ENCODE measurements at regions not wholly inside any gene's neighbourhood (a gene's known extent, or its start where the extent isn't known, plus 50 kb on each side); places are given as distances from the start of the nearest gene placed in this dataset.
"Not testable (repeated sequence)": the region's sequence is repeated elsewhere in the genome, so short reads cannot be mapped to it uniquely, and the experiment has no call there.

- H3K27me3 ChIP-seq (ENCODE audit: control insufficient read depth, insufficient read depth, low read length); H3K4me3 ChIP-seq (ENCODE audit: low read length); H3K4me1 ChIP-seq (ENCODE audit: control insufficient read depth, low read depth, low read length); H3K9ac ChIP-seq (ENCODE audit: low read length); H3K36me3 ChIP-seq (ENCODE audit: control insufficient read depth, low read depth, low read length); H3K27ac ChIP-seq (ENCODE audit: low read length): not testable (repeated sequence)
- H3K9me3 ChIP-seq (ENCODE audit: control insufficient read depth, low read depth, low read length) = peaks cover 25% of the 10 kb centered on the region
Measured at GRCh38 chrX:35221391-35221790, 278.8 kb downstream of the FAM47B start.

GRCh38 chrX:35244088-35244741 lies 301.6 kb downstream of the FAM47B start:
- H3K9me3 ChIP-seq (ENCODE audit: control insufficient read depth, low read depth, low read length) = peaks cover 3% of the 10 kb centered on the region
- H3K9ac ChIP-seq (ENCODE audit: low read length) = no peak overlapping the region

GRCh38 chrX:35244796-35245508 lies 302.4 kb downstream of the FAM47B start:
- no peak overlapping the region for H3K27ac ChIP-seq (ENCODE audit: low read length)
- peaks cover 3% of the 10 kb centered on the region for H3K9me3 ChIP-seq (ENCODE audit: control insufficient read depth, low read depth, low read length)
- H3K4me3 ChIP-seq (ENCODE audit: low read length) = no peak overlapping the region
- H3K27me3 ChIP-seq (ENCODE audit: control insufficient read depth, insufficient read depth, low read length) = no peaks in the 10 kb centered on the region
- no peaks in the 10 kb centered on the region for H3K4me1 ChIP-seq (ENCODE audit: control insufficient read depth, low read depth, low read length)
- H3K36me3 ChIP-seq (ENCODE audit: control insufficient read depth, low read depth, low read length) = no peaks in the 10 kb centered on the region
- H3K9ac ChIP-seq (ENCODE audit: low read length) = no peak overlapping the region

More at GRCh38 chrX:35244088-35244741, 301.6 kb downstream of the FAM47B start:
- H3K27ac ChIP-seq (ENCODE audit: low read length) = no peak overlapping the region
- no peaks in the 10 kb centered on the region for H3K36me3 ChIP-seq (ENCODE audit: control insufficient read depth, low read depth, low read length)
- H3K27me3 ChIP-seq (ENCODE audit: control insufficient read depth, insufficient read depth, low read length) = no peaks in the 10 kb centered on the region
- H3K4me3 ChIP-seq (ENCODE audit: low read length) = no peak overlapping the region
- H3K4me1 ChIP-seq (ENCODE audit: control insufficient read depth, low read depth, low read length) = no peaks in the 10 kb centered on the region

- no peaks in the 10 kb centered on the region for H3K27me3 ChIP-seq (ENCODE audit: control insufficient read depth, insufficient read depth, low read length)
Measured at GRCh38 chrX:35251226-35251625, 308.6 kb downstream of the FAM47B start.

GRCh38 chrX:35276115-35276514 lies 333.5 kb downstream of the FAM47B start:
- Histone ChIP-seq H3K36me3 (ENCODE audit: control insufficient read depth, low read depth, low read length) (no peaks in the 10 kb centered on the region), H3K27me3 (ENCODE audit: control insufficient read depth, insufficient read depth, low read length) (no peaks in the 10 kb centered on the region)

More at GRCh38 chrX:35251226-35251625, 308.6 kb downstream of the FAM47B start:
- H3K4me3 ChIP-seq (ENCODE audit: low read length) = no peak overlapping the region
- no peaks in the 10 kb centered on the region for H3K4me1 ChIP-seq (ENCODE audit: control insufficient read depth, low read depth, low read length)
- peaks cover 4% of the 10 kb centered on the region for H3K9me3 ChIP-seq (ENCODE audit: control insufficient read depth, low read depth, low read length)
- H3K9ac ChIP-seq (ENCODE audit: low read length) = no peak overlapping the region
- H3K36me3 ChIP-seq (ENCODE audit: control insufficient read depth, low read depth, low read length) = no peaks in the 10 kb centered on the region
- H3K27ac ChIP-seq (ENCODE audit: low read length) = no peak overlapping the region

GRCh38 chrX:35285289-35285962 lies 342.8 kb downstream of the FAM47B start:
- H3K4me1 ChIP-seq (ENCODE audit: control insufficient read depth, low read depth, low read length) = no peaks in the 10 kb centered on the region
- H3K27ac ChIP-seq (ENCODE audit: low read length) = no peak overlapping the region
- peaks cover 35% of the 10 kb centered on the region for H3K9me3 ChIP-seq (ENCODE audit: control insufficient read depth, low read depth, low read length)
- no peak overlapping the region for H3K4me3 ChIP-seq (ENCODE audit: low read length)
- H3K9ac ChIP-seq (ENCODE audit: low read length) = no peak overlapping the region
- H3K36me3 ChIP-seq (ENCODE audit: control insufficient read depth, low read depth, low read length) = no peaks in the 10 kb centered on the region
- H3K27me3 ChIP-seq (ENCODE audit: control insufficient read depth, insufficient read depth, low read length) = no peaks in the 10 kb centered on the region

More at GRCh38 chrX:35276115-35276514, 333.5 kb downstream of the FAM47B start:
- no peak overlapping the region for H3K4me3 ChIP-seq (ENCODE audit: low read length)
- H3K4me1 ChIP-seq (ENCODE audit: control insufficient read depth, low read depth, low read length) = no peaks in the 10 kb centered on the region
- no peak overlapping the region for H3K27ac ChIP-seq (ENCODE audit: low read length)
- peaks cover 17% of the 10 kb centered on the region for H3K9me3 ChIP-seq (ENCODE audit: control insufficient read depth, low read depth, low read length)
- no peak overlapping the region for H3K9ac ChIP-seq (ENCODE audit: low read length)

GRCh38 chrX:35288657-35289056 lies 346.1 kb downstream of the FAM47B start:
- no peaks in the 10 kb centered on the region for H3K36me3 ChIP-seq (ENCODE audit: control insufficient read depth, low read depth, low read length)
- no peak overlapping the region for H3K9ac ChIP-seq (ENCODE audit: low read length)
- H3K4me1 ChIP-seq (ENCODE audit: control insufficient read depth, low read depth, low read length) = no peaks in the 10 kb centered on the region
- peaks cover 22% of the 10 kb centered on the region for H3K9me3 ChIP-seq (ENCODE audit: control insufficient read depth, low read depth, low read length)
- no peak overlapping the region for H3K27ac ChIP-seq (ENCODE audit: low read length)
- H3K27me3 ChIP-seq (ENCODE audit: control insufficient read depth, insufficient read depth, low read length) = no peaks in the 10 kb centered on the region
- H3K4me3 ChIP-seq (ENCODE audit: low read length) = no peak overlapping the region

- Histone ChIP-seq H3K27me3 (ENCODE audit: control insufficient read depth, insufficient read depth, low read length) (no peaks in the 10 kb centered on the region), H3K9ac (ENCODE audit: low read length) (no peak overlapping the region), H3K9me3 (ENCODE audit: control insufficient read depth, low read depth, low read length) (peaks cover 23% of the 10 kb centered on the region), H3K4me3 (ENCODE audit: low read length) (no peak overlapping the region), H3K36me3 (ENCODE audit: control insufficient read depth, low read depth, low read length) (no peaks in the 10 kb centered on the region), H3K4me1 (ENCODE audit: control insufficient read depth, low read depth, low read length) (no peaks in the 10 kb centered on the region), H3K27ac (ENCODE audit: low read length) (no peak overlapping the region)
Measured at GRCh38 chrX:35289952-35290351, 347.4 kb downstream of the FAM47B start.

GRCh38 chrX:35291013-35291412 lies 348.4 kb downstream of the FAM47B start:
- H3K4me3 ChIP-seq (ENCODE audit: low read length) = no peak overlapping the region
- H3K27ac ChIP-seq (ENCODE audit: low read length) = no peak overlapping the region
- no peak overlapping the region for H3K9ac ChIP-seq (ENCODE audit: low read length)
- peaks cover 23% of the 10 kb centered on the region for H3K9me3 ChIP-seq (ENCODE audit: control insufficient read depth, low read depth, low read length)
- H3K27me3 ChIP-seq (ENCODE audit: control insufficient read depth, insufficient read depth, low read length) = no peaks in the 10 kb centered on the region
- H3K4me1 ChIP-seq (ENCODE audit: control insufficient read depth, low read depth, low read length) = no peaks in the 10 kb centered on the region
- no peaks in the 10 kb centered on the region for H3K36me3 ChIP-seq (ENCODE audit: control insufficient read depth, low read depth, low read length)

- H3K36me3 ChIP-seq (ENCODE audit: control insufficient read depth, low read depth, low read length) = no peaks in the 10 kb centered on the region
- no peaks in the 10 kb centered on the region for H3K4me1 ChIP-seq (ENCODE audit: control insufficient read depth, low read depth, low read length)
- no peaks in the 10 kb centered on the region for H3K27me3 ChIP-seq (ENCODE audit: control insufficient read depth, insufficient read depth, low read length)
- no peak overlapping the region for H3K9ac ChIP-seq (ENCODE audit: low read length)
- no peak overlapping the region for H3K4me3 ChIP-seq (ENCODE audit: low read length)
- H3K9me3 ChIP-seq (ENCODE audit: control insufficient read depth, low read depth, low read length) = peaks cover 16% of the 10 kb centered on the region
- H3K27ac ChIP-seq (ENCODE audit: low read length) = no peak overlapping the region
Measured at GRCh38 chrX:35292522-35292921, 349.9 kb downstream of the FAM47B start.

- not testable (repeated sequence) for H3K36me3 ChIP-seq (ENCODE audit: control insufficient read depth, low read depth, low read length); H3K27me3 ChIP-seq (ENCODE audit: control insufficient read depth, insufficient read depth, low read length); H3K27ac ChIP-seq (ENCODE audit: low read length); H3K4me3 ChIP-seq (ENCODE audit: low read length); H3K4me1 ChIP-seq (ENCODE audit: control insufficient read depth, low read depth, low read length); H3K9ac ChIP-seq (ENCODE audit: low read length)
- peaks cover 43% of the 10 kb centered on the region for H3K9me3 ChIP-seq (ENCODE audit: control insufficient read depth, low read depth, low read length)
Measured at GRCh38 chrX:35305037-35305436, 362.4 kb downstream of the FAM47B start.

All from iPS-18a (cell line).